DMS 273 (cell line): ENCODE measurements at regions not wholly inside any gene's neighbourhood (a gene's known extent, or its start where the extent isn't known, plus 50 kb on each side); places are given as distances from the start of the nearest gene placed in this dataset.
"Not testable (repeated sequence)": the region's sequence is repeated elsewhere in the genome, so short reads cannot be mapped to it uniquely, and the experiment has no call there.

ENCODE experiments used
- DNase-seq: peaks from one replicate; lab custom pipeline; 2025; ENCODE audit not compliant: unreplicated experiment; lab: John Stamatoyannopoulos, UW

GRCh38 chr3:8338424-8338823 is 163.2 kb upstream of the LMCD1 start:
- no peak for DNase-seq

GRCh38 chr3:8341821-8342247 is 159.8 kb upstream of the LMCD1 start:
- no peak for DNase-seq

GRCh38 chr3:8343058-8343457 is 158.6 kb upstream of the LMCD1 start:
- DNase-seq = no peak

GRCh38 chr3:8345398-8345797 is 156.2 kb upstream of the LMCD1 start:
- DNase-seq = no peak

GRCh38 chr3:8348076-8348475 is 153.5 kb upstream of the LMCD1 start:
- no peak for DNase-seq

GRCh38 chr3:8352475-8352874 is 149.1 kb upstream of the LMCD1 start:
- no peak for DNase-seq

- no peak for DNase-seq
These were observed 148.3 kb upstream of the LMCD1 start for GRCh38 chr3:8353364-8353763.

- DNase-seq = no peak
These were observed 146.3 kb upstream of the LMCD1 start for GRCh38 chr3:8355346-8355745.

- DNase-seq = not testable (repeated sequence)
These were observed 145.6 kb upstream of the LMCD1 start for GRCh38 chr3:8356066-8356465.

GRCh38 chr3:8357859-8358258 is 143.8 kb upstream of the LMCD1 start:
- DNase-seq = no peak

GRCh38 chr3:8359133-8359532 is 142.5 kb upstream of the LMCD1 start:
- DNase-seq = no peak

GRCh38 chr3:8363200-8363599 is 138.4 kb upstream of the LMCD1 start:
- DNase-seq = no peak

- DNase-seq = no peak
These were observed 136.1 kb upstream of the LMCD1 start for GRCh38 chr3:8365541-8365940.

GRCh38 chr3:8366219-8366810 is 135.3 kb upstream of the LMCD1 start:
- no peak for DNase-seq

- DNase-seq = no peak
These were observed 133.0 kb upstream of the LMCD1 start for GRCh38 chr3:8368598-8368997.

- no peak for DNase-seq
These were observed 132.0 kb upstream of the LMCD1 start for GRCh38 chr3:8369638-8370037.

- no peak for DNase-seq
These were observed 130.5 kb upstream of the LMCD1 start for GRCh38 chr3:8371085-8371551.

GRCh38 chr3:8371960-8372463 is 129.6 kb upstream of the LMCD1 start:
- no peak for DNase-seq

GRCh38 chr3:8380904-8381704 is 120.5 kb upstream of the LMCD1 start:
- DNase-seq = no peak

GRCh38 chr3:8385848-8386620 is 115.6 kb upstream of the LMCD1 start:
- no peak for DNase-seq

- DNase-seq = no peak
These were observed 114.1 kb upstream of the LMCD1 start for GRCh38 chr3:8387571-8387970.

- no peak for DNase-seq
These were observed 101.9 kb upstream of the LMCD1 start for GRCh38 chr3:8399686-8400085.
